ENCODE measurements at regions not wholly inside any gene's neighbourhood (a gene's known extent, or its start where the extent isn't known, plus 50 kb on each side); places are given as distances from the start of the nearest gene placed in this dataset.
A peak's percentile ranks its signal among the peaks of the same experiment; 100 is the strongest.

- H3K27ac ChIP-seq (ENCODE audit: low read depth in 1 of 2, low read length in 2 of 2), result no peak overlapping the region
- H3K27me3 Mint-ChIP-seq (ENCODE audit: low read depth in 3 of 3), result peaks cover 52 to 80% (median 69%) of the 10 kb centered on the region in 3 donors
- TF ChIP-seq, protein P1, sequence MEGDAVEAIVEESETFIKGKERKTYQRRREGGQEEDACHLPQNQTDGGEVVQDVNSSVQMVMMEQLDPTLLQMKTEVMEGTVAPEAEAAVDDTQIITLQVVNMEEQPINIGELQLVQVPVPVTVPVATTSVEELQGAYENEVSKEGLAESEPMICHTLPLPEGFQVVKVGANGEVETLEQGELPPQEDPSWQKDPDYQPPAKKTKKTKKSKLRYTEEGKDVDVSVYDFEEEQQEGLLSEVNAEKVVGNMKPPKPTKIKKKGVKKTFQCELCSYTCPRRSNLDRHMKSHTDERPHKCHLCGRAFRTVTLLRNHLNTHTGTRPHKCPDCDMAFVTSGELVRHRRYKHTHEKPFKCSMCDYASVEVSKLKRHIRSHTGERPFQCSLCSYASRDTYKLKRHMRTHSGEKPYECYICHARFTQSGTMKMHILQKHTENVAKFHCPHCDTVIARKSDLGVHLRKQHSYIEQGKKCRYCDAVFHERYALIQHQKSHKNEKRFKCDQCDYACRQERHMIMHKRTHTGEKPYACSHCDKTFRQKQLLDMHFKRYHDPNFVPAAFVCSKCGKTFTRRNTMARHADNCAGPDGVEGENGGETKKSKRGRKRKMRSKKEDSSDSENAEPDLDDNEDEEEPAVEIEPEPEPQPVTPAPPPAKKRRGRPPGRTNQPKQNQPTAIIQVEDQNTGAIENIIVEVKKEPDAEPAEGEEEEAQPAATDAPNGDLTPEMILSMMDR (IDR thresholded peaks at IDR 0.05), result no peak
- H2AFZ ChIP-seq (ENCODE audit: insufficient read depth, low read depth, low read length, poor library complexity, severe bottlenecking), result no peak overlapping the region
- no peaks in the 10 kb centered on the region for H3K4me1 ChIP-seq (ENCODE audit: control insufficient read depth in 1 of 2, insufficient read depth in 2 of 2, low read length in 2 of 2)
- H3K27me3 ChIP-seq (ENCODE audit: control insufficient read depth in 2 of 2, insufficient read depth in 2 of 2, low read length in 2 of 2), result peaks cover 16 to 46% of the 10 kb centered on the region in 2 donors
- H3K4me1 Mint-ChIP-seq, result no peaks in the 10 kb centered on the region
- H3K9me3 ChIP-seq (replicated peaks in 1 of 2; ENCODE audit: control insufficient read depth in 1 of 2, insufficient read depth in 1 of 2, low read length in 2 of 2), result no peaks in the 10 kb centered on the region
- WGBS (ENCODE audit: insufficient coverage), result 38% methylated on average over 4 of the region's 12 CpGs
- no peaks in the 10 kb centered on the region for H3K36me3 Mint-ChIP-seq
- no peaks in the 10 kb centered on the region for H3K36me3 ChIP-seq (replicated peaks in 1 of 2; ENCODE audit: control insufficient read depth in 1 of 2, insufficient read depth in 2 of 2, low read length in 2 of 2)
- H3K4me2 ChIP-seq (replicated peaks; ENCODE audit: extremely low read depth, low read length, poor library complexity, severe bottlenecking), result no peak overlapping the region
- H3K4me3 Mint-ChIP-seq, result peak overlapping the region in 1 of 2 donors; percentile 21
- intact Hi-C loops (cut with micrococcal nuclease), result no loop called here
- H3K9me3 Mint-ChIP-seq, result peaks cover 0 to 9% (median 2%) of the 10 kb centered on the region in 7 donors
- H3K79me2 ChIP-seq (ENCODE audit: insufficient read depth, low read length), result no peaks in the 10 kb centered on the region
- H3K4me3 ChIP-seq (replicated peaks in 1 of 3; ENCODE audit: low read depth in 2 of 3, low read length in 3 of 3), result no peak overlapping the region
- no peak for DNase-seq
- no peak overlapping the region for H3K9ac ChIP-seq (ENCODE audit: insufficient read depth, low read length, poor library complexity, severe bottlenecking)
- H3K27ac Mint-ChIP-seq, result no peak overlapping the region
- no peaks in the 10 kb centered on the region for H4K20me1 ChIP-seq (ENCODE audit: insufficient read depth, low read length)
These were observed 99.6 kb upstream of the PAX2 start for GRCh38 chr10:100645613-100646392.

- no peak overlapping the region for H3K4me2 ChIP-seq (replicated peaks; ENCODE audit: extremely low read depth, low read length, poor library complexity, severe bottlenecking)
- no peaks in the 10 kb centered on the region for H3K36me3 Mint-ChIP-seq
- H3K4me1 ChIP-seq (ENCODE audit: control insufficient read depth in 1 of 2, insufficient read depth in 2 of 2, low read length in 2 of 2), result no peaks in the 10 kb centered on the region
- intact Hi-C loops (cut with micrococcal nuclease), result no loop called here
- no peak overlapping the region for H2AFZ ChIP-seq (ENCODE audit: insufficient read depth, low read depth, low read length, poor library complexity, severe bottlenecking)
- no peak overlapping the region for H3K9ac ChIP-seq (ENCODE audit: insufficient read depth, low read length, poor library complexity, severe bottlenecking)
- H3K9me3 Mint-ChIP-seq, result peaks cover 0 to 3% (median 0%) of the 10 kb centered on the region in 7 donors
- H3K27ac Mint-ChIP-seq, result peak overlapping the region in 1 of 7 donors; percentile 9
- no peaks in the 10 kb centered on the region for H3K9me3 ChIP-seq (replicated peaks in 1 of 2; ENCODE audit: control insufficient read depth in 1 of 2, insufficient read depth in 1 of 2, low read length in 2 of 2)
- H3K27me3 ChIP-seq (ENCODE audit: control insufficient read depth in 2 of 2, insufficient read depth in 2 of 2, low read length in 2 of 2), result peaks cover 21 to 40% of the 10 kb centered on the region in 2 donors
- TF ChIP-seq, protein P1 (IDR thresholded peaks at IDR 0.05), result no peak
- peaks cover 47 to 71% (median 63%) of the 10 kb centered on the region in 3 donors for H3K27me3 Mint-ChIP-seq (ENCODE audit: low read depth in 3 of 3)
- H3K4me3 Mint-ChIP-seq, result no peak overlapping the region
- no peaks in the 10 kb centered on the region for H3K4me1 Mint-ChIP-seq
- H3K27ac ChIP-seq (ENCODE audit: low read depth in 1 of 2, low read length in 2 of 2), result no peak overlapping the region
- H4K20me1 ChIP-seq (ENCODE audit: insufficient read depth, low read length), result no peaks in the 10 kb centered on the region
- H3K4me3 ChIP-seq (replicated peaks in 1 of 3; ENCODE audit: low read depth in 2 of 3, low read length in 3 of 3), result no peak overlapping the region
- WGBS (ENCODE audit: insufficient coverage), result no CpG with 5 or more reads among the region's 2 CpGs
- DNase-seq, result no peak
- no peaks in the 10 kb centered on the region for H3K79me2 ChIP-seq (ENCODE audit: insufficient read depth, low read length)
- H3K36me3 ChIP-seq (replicated peaks in 1 of 2; ENCODE audit: control insufficient read depth in 1 of 2, insufficient read depth in 2 of 2, low read length in 2 of 2), result no peaks in the 10 kb centered on the region
These were observed 97.5 kb upstream of the PAX2 start for GRCh38 chr10:100647928-100648327.
